ENCODE measurements at regions not wholly inside any gene's neighbourhood (a gene's known extent, or its start where the extent isn't known, plus 50 kb on each side); places are given as distances from the start of the nearest gene placed in this dataset.

GRCh38 chr18:39424261-39424660 is 1858.7 kb upstream of the CELF4 start:
- no peak for DNase-seq (ENCODE audit: low read depth in 4 of 4, low spot score in 3 of 4)

GRCh38 chr18:39421276-39421675 is 1855.7 kb upstream of the CELF4 start:
- no peak for DNase-seq (ENCODE audit: low read depth in 4 of 4, low spot score in 3 of 4)

GRCh38 chr18:39419315-39419714 is 1853.7 kb upstream of the CELF4 start:
- DNase-seq (ENCODE audit: low read depth in 4 of 4, low spot score in 3 of 4) = no peak

GRCh38 chr18:39415471-39415870 is 1849.9 kb upstream of the CELF4 start:
- no peak for DNase-seq (ENCODE audit: low read depth in 4 of 4, low spot score in 3 of 4)

- DNase-seq (ENCODE audit: low read depth in 4 of 4, low spot score in 3 of 4) = no peak
Measured at GRCh38 chr18:39414009-39414700, 1848.6 kb upstream of the CELF4 start.

- no peak for DNase-seq (ENCODE audit: low read depth in 4 of 4, low spot score in 3 of 4)
Measured at GRCh38 chr18:39406941-39407340, 1841.3 kb upstream of the CELF4 start.

- no peak for DNase-seq (ENCODE audit: low read depth in 4 of 4, low spot score in 3 of 4)
Measured at GRCh38 chr18:39403121-39403520, 1837.5 kb upstream of the CELF4 start.

- DNase-seq (ENCODE audit: low read depth in 4 of 4, low spot score in 3 of 4) = no peak
Measured at GRCh38 chr18:39399662-39400061, 1834.1 kb upstream of the CELF4 start.

GRCh38 chr18:39396168-39396567 is 1830.6 kb upstream of the CELF4 start:
- no peak for DNase-seq (ENCODE audit: low read depth in 4 of 4, low spot score in 3 of 4)

- DNase-seq (ENCODE audit: low read depth in 4 of 4, low spot score in 3 of 4) = no peak
Measured at GRCh38 chr18:39389800-39390379, 1824.3 kb upstream of the CELF4 start.

GRCh38 chr18:39380866-39381265 is 1815.3 kb upstream of the CELF4 start:
- DNase-seq (ENCODE audit: low read depth in 4 of 4, low spot score in 3 of 4) = no peak

GRCh38 chr18:39380186-39380725 is 1814.7 kb upstream of the CELF4 start:
- DNase-seq (ENCODE audit: low read depth in 4 of 4, low spot score in 3 of 4) = no peak

GRCh38 chr18:39375066-39375465 is 1809.5 kb upstream of the CELF4 start:
- DNase-seq (ENCODE audit: low read depth in 4 of 4, low spot score in 3 of 4) = no peak

GRCh38 chr18:39371996-39372395 is 1806.4 kb upstream of the CELF4 start:
- no peak for DNase-seq (ENCODE audit: low read depth in 4 of 4, low spot score in 3 of 4)

GRCh38 chr18:39366656-39367055 is 1801.1 kb upstream of the CELF4 start:
- no peak for DNase-seq (ENCODE audit: low read depth in 4 of 4, low spot score in 3 of 4)

- no peak for DNase-seq (ENCODE audit: low read depth in 4 of 4, low spot score in 3 of 4)
Measured at GRCh38 chr18:39365836-39366485, 1800.4 kb upstream of the CELF4 start.

- DNase-seq (ENCODE audit: low read depth in 4 of 4, low spot score in 3 of 4) = no peak
Measured at GRCh38 chr18:39360072-39360471, 1794.5 kb upstream of the CELF4 start.

- no peak for DNase-seq (ENCODE audit: low read depth in 4 of 4, low spot score in 3 of 4)
Measured at GRCh38 chr18:39359636-39360035, 1794.0 kb upstream of the CELF4 start.

GRCh38 chr18:39350945-39351344 is 1785.3 kb upstream of the CELF4 start:
- no peak for DNase-seq (ENCODE audit: low read depth in 4 of 4, low spot score in 3 of 4)

GRCh38 chr18:39349801-39350200 is 1784.2 kb upstream of the CELF4 start:
- DNase-seq (ENCODE audit: low read depth in 4 of 4, low spot score in 3 of 4) = no peak

GRCh38 chr18:39348757-39349156 is 1783.2 kb upstream of the CELF4 start:
- DNase-seq (ENCODE audit: low read depth in 4 of 4, low spot score in 3 of 4) = no peak

GRCh38 chr18:39347701-39348100 is 1782.1 kb upstream of the CELF4 start:
- DNase-seq (ENCODE audit: low read depth in 4 of 4, low spot score in 3 of 4) = no peak
